ENCODE measurements at regions not wholly inside any gene's neighbourhood (a gene's known extent, or its start where the extent isn't known, plus 50 kb on each side); places are given as distances from the start of the nearest gene placed in this dataset.

DNA sequence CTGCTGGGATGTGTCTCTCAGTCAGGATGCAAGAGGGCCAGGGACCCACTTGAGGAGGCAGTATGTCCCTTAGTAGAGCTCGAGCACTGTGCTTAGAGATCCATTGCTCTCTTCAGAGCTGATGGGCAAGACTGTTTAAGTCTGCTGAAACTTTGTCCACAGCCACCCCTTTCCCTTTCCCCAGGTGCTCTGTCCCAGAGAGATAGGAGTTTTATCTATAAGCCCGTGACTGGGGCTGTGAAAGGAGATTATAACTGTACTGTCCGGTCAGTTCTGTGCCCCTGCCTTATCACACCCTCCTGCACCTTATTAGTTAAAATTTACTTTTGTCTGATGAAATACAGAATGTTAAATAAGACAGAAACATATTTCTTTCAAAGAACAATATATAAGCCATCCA, 378.4 kb downstream of the PABPC4L start:
- no peaks in the 10 kb centered on the region for H4K20me1 ChIP-seq (replicated peaks; ENCODE audit: control insufficient read depth, extremely low read depth, insufficient read depth, low read length)
- no peak for TF ChIP-seq POLR2AphosphoS5 (IDR thresholded peaks at IDR 0.05; ENCODE audit: insufficient read depth, low read depth, low read length)
- no peak for TF ChIP-seq MYC (IDR thresholded peaks at IDR 0.05; ENCODE audit: low read depth, low read length)
- TF ChIP-seq, protein P1, sequence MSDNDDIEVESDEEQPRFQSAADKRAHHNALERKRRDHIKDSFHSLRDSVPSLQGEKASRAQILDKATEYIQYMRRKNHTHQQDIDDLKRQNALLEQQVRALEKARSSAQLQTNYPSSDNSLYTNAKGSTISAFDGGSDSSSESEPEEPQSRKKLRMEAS (IDR thresholded peaks at IDR 0.05; ENCODE audit: insufficient read depth, insufficient read length): no peak
- TF ChIP-seq FOS (IDR thresholded peaks at IDR 0.05; ENCODE audit: borderline replicate concordance, insufficient read depth, low read length): no peak
- no peak for TF ChIP-seq JUN (IDR thresholded peaks at IDR 0.05; ENCODE audit: borderline replicate concordance, insufficient read depth, insufficient read length, low read depth)
- no peak for TF ChIP-seq POLR2A (IDR thresholded peaks at IDR 0.05; ENCODE audit: low read depth, low read length)
- no peak for TF ChIP-seq GATA2 (IDR thresholded peaks at IDR 0.05; ENCODE audit: insufficient read depth, insufficient read length, low read depth, low read length)
- no peak for TF ChIP-seq EZH2 (IDR thresholded peaks at IDR 0.05; ENCODE audit: borderline replicate concordance, low read depth, low read length, severe bottlenecking)
- TF ChIP-seq, protein P2, sequence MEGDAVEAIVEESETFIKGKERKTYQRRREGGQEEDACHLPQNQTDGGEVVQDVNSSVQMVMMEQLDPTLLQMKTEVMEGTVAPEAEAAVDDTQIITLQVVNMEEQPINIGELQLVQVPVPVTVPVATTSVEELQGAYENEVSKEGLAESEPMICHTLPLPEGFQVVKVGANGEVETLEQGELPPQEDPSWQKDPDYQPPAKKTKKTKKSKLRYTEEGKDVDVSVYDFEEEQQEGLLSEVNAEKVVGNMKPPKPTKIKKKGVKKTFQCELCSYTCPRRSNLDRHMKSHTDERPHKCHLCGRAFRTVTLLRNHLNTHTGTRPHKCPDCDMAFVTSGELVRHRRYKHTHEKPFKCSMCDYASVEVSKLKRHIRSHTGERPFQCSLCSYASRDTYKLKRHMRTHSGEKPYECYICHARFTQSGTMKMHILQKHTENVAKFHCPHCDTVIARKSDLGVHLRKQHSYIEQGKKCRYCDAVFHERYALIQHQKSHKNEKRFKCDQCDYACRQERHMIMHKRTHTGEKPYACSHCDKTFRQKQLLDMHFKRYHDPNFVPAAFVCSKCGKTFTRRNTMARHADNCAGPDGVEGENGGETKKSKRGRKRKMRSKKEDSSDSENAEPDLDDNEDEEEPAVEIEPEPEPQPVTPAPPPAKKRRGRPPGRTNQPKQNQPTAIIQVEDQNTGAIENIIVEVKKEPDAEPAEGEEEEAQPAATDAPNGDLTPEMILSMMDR (IDR thresholded peaks at IDR 0.05; ENCODE audit: extremely low read depth in 1 of 2, insufficient read depth in 1 of 2, low read depth in 1 of 2, low read length in 2 of 2): no peak
- no peaks in the 10 kb centered on the region for H3K4me1 ChIP-seq (ENCODE audit: control insufficient read depth, extremely low read depth, insufficient read depth, low read length)
- no peak overlapping the region for H3K27ac ChIP-seq (ENCODE audit: insufficient read depth, low read depth, low read length)
- no peaks in the 10 kb centered on the region for H3K9me1 ChIP-seq (replicated peaks; ENCODE audit: control insufficient read depth, extremely low read depth, insufficient read depth, low read length)
- no peaks in the 10 kb centered on the region for H3K27me3 ChIP-seq (ENCODE audit: control insufficient read depth in 2 of 2, insufficient read depth in 2 of 2, low read length in 2 of 2)
- H3K9me3 ChIP-seq (replicated peaks; ENCODE audit: control insufficient read depth, insufficient read depth, low read length): no peaks in the 10 kb centered on the region
- H3K36me3 ChIP-seq (ENCODE audit: control insufficient read depth in 2 of 2, extremely low read depth in 1 of 2, insufficient read depth in 2 of 2, low read length in 2 of 2): no peaks in the 10 kb centered on the region
- no peak overlapping the region for H2AFZ ChIP-seq (ENCODE audit: low read depth, low read length)
- dilution Hi-C loops (cut with MboI; ENCODE audit: extremely low pct_ligation_motif_present, low sequenced_read_pairs) (no loop called here), intact Hi-C loops (cut with micrococcal nuclease) (no loop called here)
- no peak overlapping the region for H3K4me2 ChIP-seq (ENCODE audit: insufficient read depth, low read length)
- ChIA-PET POLR2A (no interaction called here), CTCF (no interaction called here)
- no peak for DNase-seq (ENCODE audit: low read depth, low spot score)
- H3K79me2 ChIP-seq (ENCODE audit: control insufficient read depth, insufficient read depth, low read length): no peaks in the 10 kb centered on the region
- no peak for FAIRE-seq
- BruUV-seq (replicated peaks): no TSS peak
- H3K9ac ChIP-seq (replicated peaks; ENCODE audit: extremely low read depth, insufficient read depth, low read length): no peak overlapping the region
- H3K4me3 ChIP-seq (replicated peaks in 1 of 3; ENCODE audit: insufficient read depth in 1 of 3, low read depth in 1 of 3, low read length in 3 of 3): no peak overlapping the region
